ENCODE measurements at regions not wholly inside any gene's neighbourhood (a gene's known extent, or its start where the extent isn't known, plus 50 kb on each side); places are given as distances from the start of the nearest gene placed in this dataset.
"Not testable (repeated sequence)": the region's sequence is repeated elsewhere in the genome, so short reads cannot be mapped to it uniquely, and the experiment has no call there.

DNA sequence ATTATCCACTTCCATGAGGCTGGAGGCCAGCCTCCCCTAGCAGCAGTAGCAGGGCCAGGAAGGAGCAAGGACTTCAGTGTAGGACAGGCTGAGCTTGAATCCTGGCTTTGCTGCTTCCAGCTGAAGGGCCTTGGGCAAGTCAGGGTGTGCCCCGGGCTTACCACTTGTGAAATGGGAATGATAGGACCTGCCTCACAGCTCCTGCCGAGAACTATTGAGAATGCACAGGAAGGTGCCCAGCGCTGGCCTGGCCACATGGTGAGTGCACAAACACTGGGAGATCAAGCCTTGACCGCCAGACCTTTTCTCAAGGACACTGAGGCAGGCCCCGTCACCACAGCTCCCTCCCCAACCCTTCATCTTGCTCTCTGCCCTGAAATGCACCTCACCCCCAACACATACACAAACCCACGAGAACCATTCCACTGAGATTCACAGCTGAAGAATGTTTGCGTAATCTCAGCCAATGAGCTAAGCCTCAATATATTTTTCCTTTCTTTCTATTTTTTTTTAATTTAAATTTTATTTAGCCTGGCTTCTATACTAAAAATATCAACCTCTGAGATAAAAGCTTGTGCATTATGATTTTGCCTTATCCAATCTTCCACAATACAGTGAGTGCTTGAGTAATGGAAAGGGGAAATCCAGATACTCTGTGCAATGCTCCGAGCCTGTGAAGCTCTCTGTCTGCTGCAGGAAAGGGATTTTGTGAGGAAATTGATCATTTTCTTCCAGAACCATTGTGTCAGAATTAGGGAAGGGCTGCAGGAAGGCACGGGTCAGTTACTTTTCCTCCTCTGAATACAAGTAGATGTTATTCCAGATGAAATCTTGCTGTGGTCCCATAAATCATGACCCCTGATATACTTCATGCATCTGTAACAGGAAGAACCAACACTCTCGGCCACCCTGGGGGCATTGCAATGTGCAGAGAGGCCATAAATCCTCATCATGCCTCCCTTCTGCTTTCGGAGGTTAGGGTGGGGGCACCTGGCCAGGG, 193.9 kb downstream of the TLE3 start:
- DNase-seq: no peak

DNA sequence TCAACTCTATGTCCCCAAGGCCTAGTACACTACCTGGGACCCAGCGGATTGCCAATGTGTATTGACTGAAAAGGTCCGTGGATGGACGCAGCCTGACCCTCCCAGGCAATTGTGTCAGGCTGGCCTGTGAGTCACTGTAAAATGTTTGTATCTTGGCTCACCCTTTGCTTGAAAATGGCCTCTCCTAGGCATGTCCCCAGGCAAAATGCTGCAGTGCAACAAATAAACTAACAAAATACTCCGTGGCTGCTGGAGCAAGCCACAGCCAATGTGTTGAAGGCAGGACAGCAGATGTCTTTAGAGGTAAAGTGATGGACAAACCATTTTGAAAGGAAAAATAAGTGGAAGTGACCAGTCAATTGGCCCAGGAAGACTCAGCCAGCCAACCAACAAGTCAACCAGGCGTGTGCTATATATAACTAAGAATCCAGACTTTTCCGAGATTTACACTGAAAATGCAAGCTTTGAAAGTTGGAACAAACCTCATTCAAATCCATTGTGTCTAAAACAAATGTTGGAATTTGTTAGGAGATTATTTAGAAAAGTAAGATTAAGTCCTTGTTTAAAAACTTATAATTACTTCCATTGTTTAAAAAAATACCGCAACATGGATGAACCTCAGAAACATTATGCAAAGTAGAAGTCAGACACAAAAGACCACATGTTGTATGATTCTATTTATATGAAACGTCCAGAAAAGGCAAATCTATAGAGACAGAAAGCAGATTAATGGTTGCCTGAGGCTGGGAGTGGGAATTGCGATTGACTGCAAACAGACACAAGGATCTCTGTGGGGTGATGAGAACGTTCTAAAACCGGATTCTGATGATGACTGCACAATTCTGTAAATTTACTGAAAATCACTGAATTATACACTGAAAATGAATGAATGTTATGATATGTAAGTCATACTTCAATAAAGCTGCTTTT, 191.2 kb downstream of the TLE3 start:
- no peak for DNase-seq

DNA sequence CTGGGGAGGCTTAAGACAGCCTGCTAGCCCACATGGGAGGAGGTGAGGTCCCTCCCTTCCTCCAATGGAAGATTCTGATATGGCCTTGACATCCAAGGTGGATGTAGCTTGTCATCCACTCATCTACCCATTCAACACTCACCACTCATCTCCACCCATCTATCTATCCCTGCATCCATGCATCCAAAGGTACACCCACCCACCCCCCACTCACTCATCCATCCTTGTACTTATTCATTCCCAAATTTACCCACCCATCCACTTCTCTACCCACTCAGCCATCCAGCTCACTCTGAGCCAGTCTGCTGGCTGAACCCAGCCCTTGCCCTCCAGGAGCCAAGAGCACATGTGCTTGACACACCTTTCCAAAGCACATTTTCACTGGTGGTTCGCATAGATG, 189.7 kb downstream of the TLE3 start:
- no peak for DNase-seq

DNA sequence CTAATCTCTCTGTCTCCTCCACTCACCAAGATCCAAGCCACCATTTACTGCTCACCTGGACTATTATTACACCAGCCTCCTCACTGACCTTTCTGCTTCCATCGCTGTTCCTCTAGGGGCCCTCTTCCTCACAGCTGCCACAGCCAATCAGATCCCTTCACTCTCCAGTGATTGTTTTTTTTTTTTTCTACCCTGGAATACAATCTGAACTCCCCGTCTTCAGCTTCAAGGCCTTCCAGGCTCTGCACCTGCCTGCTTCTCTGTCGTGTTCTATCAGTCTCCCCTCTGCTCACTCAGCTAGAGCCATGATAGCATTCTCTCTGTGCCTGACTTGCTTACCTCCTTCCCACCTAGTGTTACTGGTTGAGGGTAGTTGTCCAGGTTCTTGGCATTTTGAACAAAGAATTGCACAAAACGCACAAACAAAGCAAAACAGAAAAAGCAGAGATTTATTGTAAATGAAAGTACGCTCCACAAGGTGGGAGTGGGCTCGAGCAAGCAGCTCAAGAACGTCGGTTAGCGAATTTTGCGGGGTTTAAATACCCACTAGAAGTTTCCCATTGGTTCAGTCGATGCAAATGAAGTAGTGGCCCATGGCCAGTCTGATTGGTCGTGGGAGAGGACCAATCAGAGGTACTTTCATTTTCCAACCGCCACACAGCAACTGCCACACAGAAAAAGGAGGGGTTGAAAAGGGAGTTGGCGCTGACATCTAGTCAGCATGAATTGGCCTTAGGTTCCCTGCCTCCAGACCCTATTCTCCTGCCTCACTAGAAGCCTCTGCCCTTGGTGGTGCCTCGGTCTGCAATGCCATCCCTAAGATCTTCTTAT, 188.9 kb downstream of the TLE3 start:
- no peak for DNase-seq

DNA sequence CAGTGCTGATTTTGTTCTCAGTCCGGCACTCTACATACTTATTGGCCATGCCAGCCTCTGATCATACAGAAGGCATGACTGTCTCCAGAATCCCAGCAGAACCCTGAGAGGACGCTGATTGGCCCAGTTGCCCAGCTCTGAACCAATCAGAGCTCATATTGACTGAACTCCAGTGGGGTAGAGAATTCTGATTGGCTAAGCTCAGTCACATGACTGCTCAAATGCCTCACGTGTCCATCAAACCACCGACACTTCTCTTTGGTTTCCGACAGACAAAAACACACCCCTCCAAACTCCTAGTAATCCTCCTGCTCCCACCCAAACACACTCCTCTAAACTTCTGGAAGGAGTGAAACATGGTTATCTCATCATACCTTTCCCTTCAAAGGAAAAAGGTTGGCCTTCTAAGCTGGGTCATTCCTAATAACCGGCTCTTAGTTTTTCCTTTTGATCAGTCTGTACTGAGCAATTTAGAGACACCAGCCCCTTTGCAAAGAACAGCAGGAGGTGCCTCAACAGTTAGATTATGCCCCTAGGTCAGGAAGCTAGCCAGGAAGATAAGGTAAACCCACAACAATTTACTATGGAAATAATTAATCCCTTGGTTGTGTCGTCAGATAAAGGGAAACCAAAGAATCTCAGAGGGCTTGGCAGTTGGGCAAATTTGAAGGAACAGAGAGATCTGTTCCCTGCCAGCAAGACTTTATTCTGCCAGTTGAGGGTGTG, 187.8 kb downstream of the TLE3 start:
- no peak for DNase-seq

DNA sequence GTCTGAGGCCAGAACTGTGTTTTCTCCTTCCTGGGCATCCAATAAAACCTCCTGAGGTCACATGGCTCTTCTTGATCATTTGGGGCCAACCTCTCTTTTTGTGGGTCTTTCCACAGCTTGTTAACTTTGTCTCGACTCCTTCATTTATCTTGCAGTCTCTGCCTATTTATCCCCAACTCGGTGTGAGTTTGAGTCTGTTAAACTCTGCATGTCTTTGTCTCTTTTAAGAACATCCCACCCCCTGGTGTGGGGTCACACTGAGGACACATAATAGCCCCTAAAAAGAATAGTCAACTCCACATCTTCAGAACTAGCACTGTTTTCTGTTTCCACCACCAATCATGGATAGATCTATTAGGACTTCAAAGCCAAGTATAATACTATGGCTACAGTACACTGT, 187.2 kb downstream of the TLE3 start:
- no peak for DNase-seq

DNA sequence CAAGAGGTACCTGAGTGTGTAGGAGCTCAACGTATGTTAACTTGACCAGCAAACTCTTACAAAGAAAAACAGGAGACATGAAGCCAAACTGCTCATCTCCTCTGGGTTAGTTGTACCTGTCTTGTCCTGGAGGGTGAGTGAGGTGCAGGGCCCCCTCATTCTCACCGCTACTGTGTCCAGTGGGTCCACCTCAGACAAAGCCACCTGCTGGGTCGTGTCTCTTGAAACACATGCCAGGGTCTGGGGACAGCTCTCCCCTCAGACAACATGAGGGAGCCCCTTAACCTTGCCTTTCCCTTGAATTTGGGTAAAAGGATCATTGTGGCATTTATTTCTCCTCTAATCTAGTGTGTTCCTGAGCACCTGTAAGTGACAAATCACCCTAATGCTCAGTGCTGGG, 185.6 kb downstream of the TLE3 start:
- no peak for DNase-seq

DNA sequence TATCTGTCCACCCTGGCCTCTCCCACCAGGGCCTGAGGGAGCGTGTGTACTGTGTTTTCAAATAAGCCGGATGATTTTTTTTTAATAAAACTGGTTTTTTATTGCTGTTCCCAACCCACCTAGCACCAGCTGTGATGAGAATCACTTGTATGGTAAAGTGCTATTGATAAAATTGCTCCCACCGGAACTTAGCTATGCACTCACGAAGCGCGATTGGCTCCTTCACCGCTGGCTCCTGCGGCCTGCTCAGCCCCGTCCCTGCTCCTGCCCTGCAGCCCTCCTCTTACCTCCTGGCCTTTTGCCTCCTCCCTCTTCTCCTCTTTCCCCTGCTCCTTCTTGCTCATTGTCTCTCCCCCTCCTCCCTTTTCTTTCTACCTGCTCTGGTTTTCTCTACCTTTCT, 183.7 kb downstream of the TLE3 start:
- DNase-seq: no peak

DNA sequence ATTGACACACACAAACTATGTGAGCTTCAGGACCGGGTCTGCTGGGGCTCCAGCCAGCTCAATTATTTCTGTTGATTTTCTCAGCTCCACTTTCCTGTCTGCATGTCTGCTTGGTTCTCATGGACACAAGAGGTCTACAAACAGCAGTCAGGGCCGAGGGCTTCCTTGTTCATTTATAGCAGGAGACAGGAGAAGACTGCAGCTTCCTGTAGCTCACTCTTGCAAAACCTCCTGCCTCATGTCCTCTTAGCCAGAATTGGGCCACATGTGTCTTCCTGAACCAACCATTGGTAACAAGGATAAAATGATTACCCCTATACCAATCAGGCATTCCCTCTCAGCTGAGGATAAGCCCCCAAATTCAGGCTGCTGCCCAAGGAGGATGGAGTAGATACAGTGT, 182.8 kb downstream of the TLE3 start:
- DNase-seq: no peak

DNA sequence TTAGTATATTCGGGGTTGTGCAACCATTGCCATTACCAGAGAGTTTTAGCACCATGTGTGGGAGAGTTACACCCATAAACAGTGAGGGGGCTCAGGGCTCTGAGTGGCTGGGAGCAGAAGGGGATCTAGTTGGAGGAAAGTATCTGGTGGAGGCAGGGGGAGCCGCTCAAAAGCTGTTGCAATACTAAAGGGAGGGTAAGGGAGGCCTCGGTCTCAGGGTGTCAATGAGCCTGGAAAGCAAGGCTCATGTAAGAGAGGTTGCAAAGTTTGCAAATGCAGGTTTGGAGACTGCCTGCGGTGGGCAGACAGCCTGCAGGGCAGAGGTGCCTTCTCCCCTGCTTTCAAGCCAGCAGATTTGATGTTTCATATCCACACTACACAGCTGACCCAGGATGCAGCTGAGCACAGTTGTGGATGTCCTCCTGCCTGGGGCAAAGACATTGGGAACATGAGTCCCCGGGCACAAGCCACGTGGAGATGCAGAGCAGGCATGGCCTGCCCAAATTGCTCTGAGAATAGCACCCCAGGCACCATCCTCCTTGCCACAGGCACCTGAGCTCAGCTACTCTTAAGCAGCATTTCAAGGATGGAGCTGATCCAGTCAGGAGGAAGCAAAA, 181.4 kb downstream of the TLE3 start:
- DNase-seq: no peak

DNA sequence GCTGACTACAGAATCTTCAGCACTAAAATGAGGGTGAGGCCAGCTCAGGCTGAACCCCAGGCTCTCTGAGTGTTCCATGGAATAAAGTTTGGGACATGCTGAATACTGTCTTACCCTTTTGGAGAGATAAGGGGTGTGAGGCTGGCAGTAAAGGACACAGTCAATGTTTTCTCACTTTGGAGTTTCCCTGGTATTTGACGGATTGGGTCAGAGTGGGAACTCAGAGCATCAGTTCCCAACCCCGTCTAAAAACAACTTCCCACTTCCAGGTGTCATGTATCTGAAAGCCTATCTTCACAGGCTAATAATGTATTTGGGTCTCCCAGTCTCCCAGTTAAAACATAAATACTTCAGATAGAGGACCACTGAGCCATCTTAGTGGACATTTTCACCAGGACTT, 180.7 kb downstream of the TLE3 start:
- DNase-seq: no peak

DNA sequence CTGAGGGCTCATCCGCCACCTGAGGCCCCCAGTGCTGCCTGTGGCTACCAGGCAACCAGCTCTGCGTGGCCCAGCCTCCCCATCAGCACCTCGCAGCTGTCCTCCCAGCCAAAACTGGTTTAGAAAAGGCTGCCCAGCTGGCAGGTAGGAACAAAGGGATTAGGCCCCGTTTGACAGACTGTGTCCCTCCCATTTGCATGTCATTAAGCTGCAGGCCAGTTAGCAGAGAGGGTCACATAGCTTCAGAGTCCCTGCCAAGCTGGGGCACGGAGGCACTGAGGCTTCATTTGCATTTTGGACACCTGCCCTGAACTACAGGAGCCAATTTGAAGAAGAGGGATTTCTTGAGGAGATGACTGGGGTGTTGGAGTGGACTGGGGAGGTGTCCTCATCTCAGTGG, 177.9 kb downstream of the TLE3 start:
- DNase-seq: no peak

DNA sequence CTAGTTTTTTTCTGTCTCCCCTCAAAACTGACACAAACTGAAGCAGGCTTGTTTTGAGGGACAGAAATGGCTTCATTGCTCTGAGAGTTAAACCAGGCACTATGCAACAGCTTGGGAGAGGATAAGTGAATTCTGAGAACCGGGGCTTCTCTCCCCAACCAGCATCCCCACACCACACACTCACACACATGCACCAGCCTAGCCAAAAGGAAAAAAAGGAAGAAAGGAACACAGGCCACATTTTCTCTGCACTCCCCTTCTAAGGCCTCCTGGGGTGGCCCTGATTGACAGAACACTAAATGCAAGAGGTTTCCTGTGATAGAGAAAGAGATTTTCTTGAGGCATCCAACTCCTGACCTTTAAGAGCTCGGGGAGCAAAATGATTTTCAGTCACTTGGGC, 177.5 kb downstream of the TLE3 start:
- no peak for DNase-seq

DNA sequence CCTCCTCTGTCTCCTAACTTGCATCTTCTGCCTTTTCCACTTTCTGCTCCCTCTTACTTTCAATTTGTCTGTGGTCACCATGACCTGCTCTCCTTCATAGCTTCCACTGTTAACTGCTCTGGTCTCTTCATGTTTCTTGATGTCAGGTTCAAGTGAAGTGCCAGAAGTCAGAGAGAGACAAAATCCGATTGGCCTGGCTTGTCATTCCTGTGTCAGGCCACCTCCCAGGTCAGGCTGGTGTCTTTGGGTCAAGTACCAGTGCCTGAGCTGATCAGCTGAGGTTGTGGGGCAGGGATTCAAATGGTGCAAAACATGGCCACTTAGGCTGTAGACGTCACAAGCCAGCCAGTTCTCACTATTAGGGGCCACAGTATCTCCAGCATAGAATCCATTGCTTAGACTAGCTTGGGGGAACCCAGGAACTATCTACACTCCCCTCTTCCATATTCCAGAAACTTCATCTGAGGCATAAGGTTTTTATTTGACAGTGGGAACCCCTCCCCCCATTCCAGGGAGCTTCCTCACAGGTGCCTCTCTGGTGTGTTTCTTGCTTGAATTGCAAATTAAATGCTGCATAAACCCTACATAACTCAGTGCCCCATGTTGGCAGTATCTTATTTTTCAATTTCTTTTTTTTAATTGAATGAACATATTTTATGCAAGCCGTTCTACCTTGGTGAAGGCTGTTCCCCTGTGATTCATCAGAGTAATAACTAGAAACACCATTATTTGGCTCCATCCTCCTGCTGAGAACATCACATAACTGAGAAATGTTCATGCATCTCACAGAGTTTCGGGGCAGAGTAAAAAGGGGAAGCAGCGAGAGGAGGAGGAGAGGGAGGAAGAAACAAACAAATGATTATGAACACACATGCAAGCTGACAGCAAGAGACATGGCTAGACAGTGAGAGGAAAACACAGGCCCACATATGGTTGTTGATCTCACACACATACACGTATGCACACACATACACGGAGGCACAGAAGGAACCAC, 175.8 kb downstream of the TLE3 start:
- DNase-seq: no peak

DNA sequence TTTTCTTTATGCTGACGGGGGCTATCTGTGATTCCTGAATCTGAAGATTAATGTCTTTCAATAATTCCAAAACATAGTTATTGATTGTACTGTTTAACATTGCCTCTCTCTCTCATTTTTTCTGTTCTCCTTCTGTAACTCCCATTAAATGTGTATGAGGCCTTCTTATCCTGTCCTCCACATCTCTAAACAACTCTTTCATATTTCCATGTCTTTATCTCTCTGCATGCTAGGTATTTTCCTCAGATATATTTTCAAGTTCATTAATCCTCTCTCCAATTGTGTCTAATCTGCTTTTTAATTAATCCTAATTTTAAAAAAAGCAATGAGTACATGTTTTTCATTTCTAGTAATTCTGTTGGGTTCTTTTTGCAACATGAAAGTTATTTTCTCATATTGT, 173.2 kb downstream of the TLE3 start:
- DNase-seq: no peak

DNA sequence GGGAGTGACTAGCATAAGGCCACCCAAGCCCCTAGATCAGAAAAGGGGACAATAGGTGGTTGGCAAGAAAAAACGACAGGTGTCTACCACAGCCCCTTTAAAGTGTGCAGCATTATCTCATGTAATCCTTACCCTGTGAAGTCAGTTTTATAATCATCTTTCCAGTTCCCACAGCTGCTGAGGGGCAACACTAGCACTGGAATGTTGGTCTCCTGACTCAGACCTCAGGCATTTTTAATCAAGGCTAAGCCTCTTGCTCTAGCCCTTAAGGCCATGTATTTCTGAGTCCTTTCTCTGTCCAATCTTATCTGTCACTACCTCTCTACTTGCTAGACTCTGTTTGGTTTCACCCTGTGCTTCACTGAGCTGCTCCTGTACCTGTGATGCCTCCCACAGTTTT, 171.7 kb downstream of the TLE3 start:
- no peak for DNase-seq

DNA sequence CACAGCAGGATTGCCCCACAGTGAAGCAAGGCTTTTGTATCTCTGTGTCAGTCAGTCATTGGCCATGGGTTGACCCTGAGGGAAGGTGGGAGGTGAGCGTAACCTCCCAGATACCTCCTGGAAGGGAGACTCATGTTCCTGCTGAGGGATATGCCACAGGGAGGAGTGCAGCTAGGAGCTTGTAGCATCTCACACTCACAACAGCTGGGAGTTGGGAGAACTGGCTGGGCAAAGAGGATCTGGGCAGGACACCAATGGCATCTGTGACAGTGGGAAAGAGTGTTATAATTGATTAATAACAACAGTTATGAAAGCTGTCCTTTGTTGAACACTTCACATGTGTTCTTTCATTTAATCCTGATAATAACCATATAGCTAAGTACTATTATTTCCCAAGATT, 171.0 kb downstream of the TLE3 start:
- DNase-seq: no peak

DNA sequence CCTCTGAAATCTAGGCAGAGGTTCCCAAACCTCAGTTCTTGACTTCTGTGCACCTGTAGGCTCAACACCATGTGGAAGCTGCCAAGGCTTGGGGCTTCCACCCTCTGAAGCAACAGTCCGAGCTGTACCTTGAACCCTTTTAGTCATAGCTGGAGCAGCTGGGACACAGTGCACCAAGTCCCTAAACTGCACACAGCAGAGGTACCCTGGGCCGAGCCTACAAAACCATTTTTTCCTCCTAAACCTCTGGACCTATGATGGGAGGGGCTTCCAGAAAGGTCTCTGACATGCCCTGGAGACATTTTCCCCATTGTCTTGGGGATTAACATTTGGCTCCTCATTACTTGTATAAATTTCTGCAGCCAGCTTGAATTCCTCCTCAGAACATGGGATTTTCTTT, 168.8 kb downstream of the TLE3 start:
- not testable (repeated sequence) for DNase-seq

DNA sequence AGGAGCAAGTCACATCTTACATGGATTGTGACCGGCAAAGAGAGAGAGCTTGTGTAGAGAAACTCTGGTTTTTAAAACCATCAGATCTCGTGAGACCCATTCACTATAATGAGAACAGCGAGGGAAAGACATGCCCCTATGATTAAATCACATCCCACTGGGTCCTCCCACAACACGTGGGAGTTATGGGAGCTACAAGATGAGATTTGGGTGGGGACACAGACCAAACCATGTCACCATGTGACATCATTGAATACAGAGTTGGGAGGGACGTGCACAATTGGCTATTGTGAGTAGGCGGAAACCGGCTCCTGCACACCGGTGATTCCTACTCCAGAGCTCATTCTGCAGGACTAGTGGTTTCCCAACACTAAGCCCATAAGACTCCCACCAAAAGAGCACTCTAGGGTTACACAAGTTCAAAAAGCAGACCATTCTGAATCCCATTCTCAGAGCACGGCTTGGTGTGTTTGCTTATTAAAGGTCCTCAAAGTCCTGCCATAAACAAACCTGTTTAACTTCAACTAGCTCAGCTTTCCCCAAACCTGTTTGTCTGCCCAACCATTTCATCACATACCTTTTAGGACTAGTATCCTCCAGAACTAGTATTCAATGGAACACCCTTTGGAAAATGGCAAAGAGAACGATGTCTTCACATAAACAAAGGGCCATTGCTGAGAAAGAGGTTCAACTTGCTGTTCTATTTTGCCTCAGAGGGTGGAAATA, 167.6 kb downstream of the TLE3 start:
- no peak for DNase-seq

DNA sequence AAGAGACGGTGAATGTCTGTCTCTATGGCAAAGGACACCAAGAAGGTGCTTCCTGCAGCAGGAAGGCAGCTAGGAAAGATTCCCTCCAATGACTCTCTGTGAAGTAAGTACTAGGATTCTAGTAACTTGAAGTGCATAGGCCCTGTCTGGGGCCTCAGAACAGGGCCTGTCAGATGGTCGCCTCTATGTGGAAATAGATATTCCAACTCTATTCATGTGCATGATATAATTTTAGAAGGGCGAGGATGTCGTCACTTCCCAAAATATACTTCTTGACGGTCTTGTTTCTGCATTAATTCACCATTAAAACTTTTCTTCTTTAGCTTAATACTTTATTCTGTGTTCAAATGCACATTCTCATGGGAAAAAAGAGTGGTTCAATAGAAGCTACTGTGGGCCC, 167.0 kb downstream of the TLE3 start:
- no peak for DNase-seq

Measured in NCI-H2081 treated with DMSO at 0.1 percent for 48 hours (cell line).